ENCODE measurements at regions not wholly inside any gene's neighbourhood (a gene's known extent, or its start where the extent isn't known, plus 50 kb on each side); places are given as distances from the start of the nearest gene placed in this dataset.

- TF ChIP-seq CTCF (IDR thresholded peaks at IDR 0.05) = no peak
- TF ChIP-seq EZH2 (IDR thresholded peaks at IDR 0.05) = no peak
These were observed 98.1 kb downstream of the VSIG4 start for GRCh38 chrX:65941775-65942174.

Data from neural progenitor cell (in vitro differentiated cells).